ENCODE measurements at regions not wholly inside any gene's neighbourhood (a gene's known extent, or its start where the extent isn't known, plus 50 kb on each side); places are given as distances from the start of the nearest gene placed in this dataset.

DNA sequence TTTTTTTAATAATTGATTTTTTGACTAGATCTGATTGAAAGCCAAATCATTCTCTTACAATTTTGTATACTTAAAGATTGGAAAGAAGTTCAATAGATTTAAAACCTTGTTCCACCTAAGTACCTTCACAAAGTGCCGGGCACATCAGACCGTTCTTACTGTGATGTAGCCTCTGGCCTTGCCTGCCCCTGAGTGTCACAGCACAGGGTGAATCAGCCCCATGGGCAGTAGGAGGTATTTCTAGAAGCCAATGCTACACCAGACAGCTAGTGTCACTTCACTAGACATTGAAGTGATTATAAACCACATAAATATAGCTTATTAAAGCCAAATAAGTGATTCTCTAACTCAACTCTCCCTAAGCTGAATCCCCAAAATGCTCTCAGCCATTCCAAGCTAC, 131.3 kb downstream of the LACC1 start:
- TF ChIP-seq, protein P1, sequence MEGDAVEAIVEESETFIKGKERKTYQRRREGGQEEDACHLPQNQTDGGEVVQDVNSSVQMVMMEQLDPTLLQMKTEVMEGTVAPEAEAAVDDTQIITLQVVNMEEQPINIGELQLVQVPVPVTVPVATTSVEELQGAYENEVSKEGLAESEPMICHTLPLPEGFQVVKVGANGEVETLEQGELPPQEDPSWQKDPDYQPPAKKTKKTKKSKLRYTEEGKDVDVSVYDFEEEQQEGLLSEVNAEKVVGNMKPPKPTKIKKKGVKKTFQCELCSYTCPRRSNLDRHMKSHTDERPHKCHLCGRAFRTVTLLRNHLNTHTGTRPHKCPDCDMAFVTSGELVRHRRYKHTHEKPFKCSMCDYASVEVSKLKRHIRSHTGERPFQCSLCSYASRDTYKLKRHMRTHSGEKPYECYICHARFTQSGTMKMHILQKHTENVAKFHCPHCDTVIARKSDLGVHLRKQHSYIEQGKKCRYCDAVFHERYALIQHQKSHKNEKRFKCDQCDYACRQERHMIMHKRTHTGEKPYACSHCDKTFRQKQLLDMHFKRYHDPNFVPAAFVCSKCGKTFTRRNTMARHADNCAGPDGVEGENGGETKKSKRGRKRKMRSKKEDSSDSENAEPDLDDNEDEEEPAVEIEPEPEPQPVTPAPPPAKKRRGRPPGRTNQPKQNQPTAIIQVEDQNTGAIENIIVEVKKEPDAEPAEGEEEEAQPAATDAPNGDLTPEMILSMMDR (IDR thresholded peaks at IDR 0.05) = no peak
- no peak for TF ChIP-seq POLR2A (IDR thresholded peaks at IDR 0.05)
- no peak for DNase-seq
- Histone ChIP-seq H3K4me1 (no peaks in the 10 kb centered on the region), H3K27me3 (no peaks in the 10 kb centered on the region), H3K9me3 (no peaks in the 10 kb centered on the region), H3K4me3 (no peak overlapping the region), H3K36me3 (no peaks in the 10 kb centered on the region), H3K27ac (no peak overlapping the region)
- intact Hi-C loops (cut with DNase I; ENCODE audit: low total_unique reads) = no loop called here

DNA sequence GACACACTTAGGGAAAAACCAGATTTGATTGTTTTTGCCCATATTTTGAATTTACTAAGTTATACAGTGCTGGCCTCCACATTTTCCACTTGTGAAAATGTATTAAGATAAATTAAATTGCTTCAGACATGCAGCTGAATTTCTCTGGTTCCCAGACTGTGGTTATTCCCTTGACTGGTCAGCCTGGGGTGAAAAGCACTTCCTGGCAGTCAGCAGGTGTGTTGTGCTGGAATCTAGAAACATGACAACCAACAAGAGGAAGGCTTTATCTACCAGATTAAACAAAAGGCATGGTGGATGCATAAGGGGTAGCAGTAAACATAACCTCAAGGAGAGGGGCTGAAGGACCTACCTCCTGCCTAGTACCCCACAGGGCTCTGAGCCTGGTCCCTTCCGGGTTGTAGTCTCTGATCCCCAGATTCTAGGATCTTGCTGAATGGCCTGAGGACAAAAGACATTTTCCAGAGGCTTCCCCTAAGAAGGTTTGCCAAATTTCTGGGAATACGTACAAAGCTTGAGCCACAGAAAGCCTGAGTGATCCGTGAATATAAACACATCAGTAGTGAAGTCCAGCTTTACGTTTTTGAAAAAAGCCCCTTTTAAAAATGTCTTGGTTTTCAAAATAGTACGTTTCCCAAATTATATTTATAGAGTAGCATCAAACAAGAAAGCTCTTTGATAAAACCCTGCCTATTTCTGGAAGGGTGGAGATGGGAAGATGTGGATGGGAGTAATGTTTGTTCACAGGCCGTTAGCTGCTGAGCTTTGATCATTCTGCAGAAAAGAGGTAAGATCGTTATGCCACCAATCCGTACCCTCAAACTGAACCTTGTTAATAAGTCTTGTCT, 133.4 kb downstream of the LACC1 start:
- H3K9me3 ChIP-seq = no peaks in the 10 kb centered on the region
- intact Hi-C loops (cut with DNase I; ENCODE audit: low total_unique reads) = no loop called here
- H3K4me1 ChIP-seq = no peaks in the 10 kb centered on the region
- H3K27ac ChIP-seq = peak overlapping the region; percentile 66 to 83
- TF ChIP-seq, protein P1 (IDR thresholded peaks at IDR 0.05) = no peak
- TF ChIP-seq POLR2A (IDR thresholded peaks at IDR 0.05) = no peak
- no peak overlapping the region for H3K4me3 ChIP-seq
- no peak for DNase-seq
- no peaks in the 10 kb centered on the region for H3K27me3 ChIP-seq
- H3K36me3 ChIP-seq = no peaks in the 10 kb centered on the region

DNA sequence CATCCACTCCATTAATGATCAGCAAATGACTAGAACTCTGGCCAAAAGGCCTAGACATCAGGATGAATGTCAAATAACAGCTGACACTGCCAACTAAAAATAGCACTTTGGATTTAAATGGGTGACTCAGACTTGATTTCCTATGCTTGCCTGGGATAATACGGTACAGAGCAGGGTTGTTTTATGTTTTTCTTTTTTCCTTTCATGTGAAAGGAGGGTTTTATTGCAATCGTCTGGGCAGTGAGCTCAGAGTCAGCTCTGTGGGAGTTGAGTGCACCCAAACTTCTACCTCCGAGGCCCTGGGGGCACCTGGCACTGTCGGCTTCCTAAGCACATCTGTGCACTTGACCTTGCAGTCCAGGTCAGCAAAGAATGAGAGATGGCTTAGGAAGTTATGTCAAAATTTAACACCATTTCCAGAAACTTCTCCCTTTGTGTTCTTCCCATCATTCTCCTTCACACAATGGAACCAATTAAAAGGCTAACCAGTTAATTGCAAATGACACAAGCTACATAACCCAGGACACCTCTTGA, 134.1 kb downstream of the LACC1 start:
- Histone ChIP-seq H3K4me3 (no peak overlapping the region), H3K36me3 (no peaks in the 10 kb centered on the region), H3K27ac (peak overlapping the region; percentile 66 to 83), H3K27me3 (no peaks in the 10 kb centered on the region), H3K9me3 (no peaks in the 10 kb centered on the region), H3K4me1 (no peaks in the 10 kb centered on the region)
- TF ChIP-seq, protein P1 (IDR thresholded peaks at IDR 0.05) = no peak
- TF ChIP-seq POLR2A (IDR thresholded peaks at IDR 0.05) = no peak
- DNase-seq = peak in 1 of 2 donors; percentile 21
- intact Hi-C loops (cut with DNase I; ENCODE audit: low total_unique reads) = no loop called here

DNA sequence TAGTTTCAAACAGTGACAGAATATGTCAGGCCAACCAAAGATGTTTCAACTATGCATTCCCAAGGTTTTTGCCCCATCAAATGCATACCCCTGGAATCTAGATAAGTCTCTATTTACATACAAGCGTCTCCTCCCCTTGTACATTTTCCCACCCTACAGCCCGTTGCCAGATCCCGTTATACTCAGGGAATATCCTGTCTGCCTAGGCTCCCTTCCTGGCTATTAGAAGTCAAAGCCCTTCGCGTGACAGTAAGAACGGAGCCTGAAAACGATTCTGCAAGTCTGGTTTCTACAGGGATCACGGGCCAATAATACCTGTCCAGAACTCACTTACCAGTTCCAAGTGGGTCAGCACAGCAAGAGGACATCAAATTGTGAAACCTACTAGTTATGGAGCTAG, 134.8 kb downstream of the LACC1 start:
- DNase-seq = no peak
- no peaks in the 10 kb centered on the region for H3K9me3 ChIP-seq
- no peak overlapping the region for H3K4me3 ChIP-seq
- peak overlapping the region in 1 of 2 donors; percentile 83 for H3K27ac ChIP-seq
- no peaks in the 10 kb centered on the region for H3K36me3 ChIP-seq
- intact Hi-C loops (cut with DNase I; ENCODE audit: low total_unique reads) = no loop called here
- TF ChIP-seq, protein P1 (IDR thresholded peaks at IDR 0.05) = no peak
- no peak for TF ChIP-seq POLR2A (IDR thresholded peaks at IDR 0.05)
- no peaks in the 10 kb centered on the region for H3K4me1 ChIP-seq
- H3K27me3 ChIP-seq = no peaks in the 10 kb centered on the region

DNA sequence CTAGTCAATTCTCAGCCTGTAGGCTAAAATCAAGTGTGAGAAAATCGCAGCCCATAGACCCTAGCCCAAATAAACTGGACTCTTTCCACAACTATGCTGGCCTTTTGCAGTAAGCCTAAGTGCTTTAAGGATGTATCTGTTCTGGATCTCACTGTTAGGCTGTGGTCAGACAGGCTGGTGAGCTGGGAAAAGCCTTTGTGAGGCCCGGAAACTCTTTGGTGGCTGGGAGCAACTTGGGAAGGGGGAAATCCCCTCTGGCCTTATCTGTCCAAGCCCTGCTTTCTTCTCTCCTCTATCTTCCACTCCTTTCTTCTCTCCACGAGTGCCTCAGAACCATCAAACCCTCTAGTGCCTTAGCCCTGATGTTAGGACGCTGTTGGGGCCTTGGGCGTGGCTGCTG, 135.4 kb downstream of the LACC1 start:
- DNase-seq = no peak
- TF ChIP-seq, protein P1 (IDR thresholded peaks at IDR 0.05) = no peak
- TF ChIP-seq POLR2A (IDR thresholded peaks at IDR 0.05) = no peak
- intact Hi-C loops (cut with DNase I; ENCODE audit: low total_unique reads) = no loop called here
- Histone ChIP-seq H3K4me1 (no peaks in the 10 kb centered on the region), H3K27ac (peak overlapping the region; percentile 9 to 83), H3K4me3 (no peak overlapping the region), H3K9me3 (no peaks in the 10 kb centered on the region), H3K27me3 (no peaks in the 10 kb centered on the region), H3K36me3 (no peaks in the 10 kb centered on the region)

Measured in uterus (tissue), 3 donors.